Stimulated activated CD4-positive, alpha-beta T cell treated with anti-CD3 and anti-CD28 coated beads, Interleukin-15, amount 100 ng/mL, for 24 hours (primary cell): ENCODE measurements at regions not wholly inside any gene's neighbourhood (a gene's known extent, or its start where the extent isn't known, plus 50 kb on each side); places are given as distances from the start of the nearest gene placed in this dataset.

Experiments
- DNase-seq: peaks from one replicate; pipeline ENCODE4 v3.0.0-alpha.2; 2020

- DNase-seq, result no peak
Measured at GRCh38 chr7:441684-442421, 77.8 kb downstream of the PDGFA start.

- DNase-seq, result no peak
Measured at GRCh38 chr7:442457-442856, 77.2 kb downstream of the PDGFA start.

GRCh38 chr7:443279-443833 lies 76.3 kb downstream of the PDGFA start:
- no peak for DNase-seq

GRCh38 chr7:444606-445005 lies 75.0 kb downstream of the PDGFA start:
- no peak for DNase-seq

- no peak for DNase-seq
Measured at GRCh38 chr7:445020-445419, 74.6 kb downstream of the PDGFA start.

- DNase-seq, result no peak
Measured at GRCh38 chr7:445563-446288, 73.9 kb downstream of the PDGFA start.

GRCh38 chr7:446289-446935 lies 73.2 kb downstream of the PDGFA start:
- no peak for DNase-seq
